ENCODE measurements at regions not wholly inside any gene's neighbourhood (a gene's known extent, or its start where the extent isn't known, plus 50 kb on each side); places are given as distances from the start of the nearest gene placed in this dataset.

DNA sequence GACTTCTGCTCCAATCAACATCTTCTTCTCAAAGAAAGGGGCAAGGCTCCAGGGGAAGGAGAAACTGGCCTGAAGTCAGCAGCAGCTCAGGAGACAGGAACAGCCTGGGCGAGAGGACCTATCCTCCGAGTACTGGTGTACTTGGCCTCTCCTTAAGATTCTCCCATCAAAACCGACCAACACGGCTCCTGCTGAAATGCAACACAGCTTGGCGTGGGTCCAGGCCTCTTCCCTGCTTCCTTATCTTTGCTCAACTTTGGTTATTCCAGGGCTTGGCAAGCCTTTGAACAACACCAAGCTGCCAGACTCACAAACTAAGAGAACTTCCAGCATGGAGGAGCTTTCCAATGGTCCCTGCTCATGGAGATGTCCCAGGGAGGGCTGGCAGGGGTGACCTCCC, 377.4 kb downstream of the BCL11B start:
- ATAC-seq, result no peak
- no peaks in the 10 kb centered on the region for H3K4me1 ChIP-seq
- no peaks in the 10 kb centered on the region for H3K9me3 ChIP-seq
- no peaks in the 10 kb centered on the region for H3K36me3 ChIP-seq
- no peak overlapping the region for H3K4me3 ChIP-seq
- WGBS, 2 donors (ENCODE audit: low coverage in 1 of 2), result 20 to 45% methylated on average over 3 to 5 of the region's 5 CpGs
- H3K27me3 ChIP-seq, result peaks cover 9% of the 10 kb centered on the region
- TF ChIP-seq POLR2AphosphoS5 (IDR thresholded peaks at IDR 0.05), result no peak
- no peak for TF ChIP-seq CTCF (IDR thresholded peaks at IDR 0.05)
- no peak for TF ChIP-seq EP300 (IDR thresholded peaks at IDR 0.05)
- TF ChIP-seq POLR2A (IDR thresholded peaks at IDR 0.05), result no peak
- no peak overlapping the region for H3K27ac ChIP-seq

DNA sequence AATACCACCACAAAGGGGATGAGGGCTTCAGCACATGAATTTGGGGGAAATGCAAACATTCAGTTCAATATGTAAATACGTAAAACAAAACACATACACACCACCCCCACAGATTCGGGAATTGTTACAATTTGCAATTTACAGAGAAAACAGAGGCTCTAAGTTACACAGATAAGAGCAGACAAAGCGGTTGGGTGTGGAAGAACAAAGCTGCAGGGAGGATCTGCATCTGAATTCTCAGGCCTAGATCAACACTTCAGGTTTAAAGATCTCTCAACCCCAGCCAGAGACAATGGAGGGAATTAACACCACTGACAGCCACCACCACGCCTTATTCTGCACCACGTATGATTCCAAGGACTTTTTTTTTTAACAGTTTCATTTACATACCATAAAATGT, 375.5 kb downstream of the BCL11B start:
- Histone ChIP-seq H3K27ac (no peak overlapping the region), H3K4me1 (no peaks in the 10 kb centered on the region), H3K4me3 (no peak overlapping the region), H3K27me3 (peaks cover 22% of the 10 kb centered on the region), H3K9me3 (no peaks in the 10 kb centered on the region), H3K36me3 (no peaks in the 10 kb centered on the region)
- no peak for ATAC-seq
- WGBS, 2 donors (ENCODE audit: low coverage in 1 of 2), result 75 to 78% methylated on average over 5 of the region's 5 CpGs
- no peak for TF ChIP-seq POLR2A (IDR thresholded peaks at IDR 0.05)
- no peak for TF ChIP-seq CTCF (IDR thresholded peaks at IDR 0.05)
- no peak for TF ChIP-seq POLR2AphosphoS5 (IDR thresholded peaks at IDR 0.05)
- no peak for TF ChIP-seq EP300 (IDR thresholded peaks at IDR 0.05)

DNA sequence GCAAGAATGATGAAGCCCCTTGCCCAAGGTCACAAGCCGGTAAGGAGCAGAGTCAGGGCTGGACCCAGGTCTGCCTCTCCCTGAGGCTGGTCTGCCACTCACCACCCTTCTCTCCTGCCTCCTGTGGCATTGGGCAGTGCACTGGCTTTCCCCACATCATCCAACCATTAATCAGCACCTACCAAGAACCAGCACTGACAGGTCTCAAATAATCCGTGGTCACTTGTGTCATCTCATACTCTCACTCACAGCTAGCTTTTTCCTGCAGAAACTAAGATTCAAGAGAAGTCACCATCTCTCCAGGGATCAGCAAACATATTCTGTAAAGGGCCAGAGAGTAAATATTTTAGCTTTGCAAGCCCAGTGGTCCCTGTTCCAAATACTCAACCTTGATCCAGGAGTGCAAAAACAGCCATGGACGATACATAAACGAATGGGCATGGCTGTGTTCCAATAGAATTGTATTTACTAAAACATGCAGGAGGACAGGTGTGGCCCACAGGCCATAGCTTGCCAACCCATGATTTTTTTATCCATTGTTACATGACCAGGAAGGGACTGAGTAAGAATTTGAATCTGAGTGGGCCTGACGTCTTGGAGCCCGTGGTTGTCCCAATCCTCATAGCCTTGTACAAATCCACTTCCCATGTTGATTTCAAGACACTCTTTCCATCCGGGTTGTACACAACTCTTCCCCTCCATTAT, 374.2 kb downstream of the BCL11B start:
- peaks cover 28% of the 10 kb centered on the region for H3K27me3 ChIP-seq
- H3K4me1 ChIP-seq, result no peaks in the 10 kb centered on the region
- no peaks in the 10 kb centered on the region for H3K9me3 ChIP-seq
- no peak overlapping the region for H3K27ac ChIP-seq
- ATAC-seq, result no peak
- no peak overlapping the region for H3K4me3 ChIP-seq
- 69 to 75% methylated on average over 4 to 7 of the region's 7 CpGs for WGBS, 2 donors (ENCODE audit: low coverage in 1 of 2)
- no peak for TF ChIP-seq EP300 (IDR thresholded peaks at IDR 0.05)
- no peak for TF ChIP-seq CTCF (IDR thresholded peaks at IDR 0.05)
- TF ChIP-seq POLR2A (IDR thresholded peaks at IDR 0.05), result no peak
- no peak for TF ChIP-seq POLR2AphosphoS5 (IDR thresholded peaks at IDR 0.05)
- no peaks in the 10 kb centered on the region for H3K36me3 ChIP-seq

GRCh38 chr14:98899441-98899840, 372.6 kb downstream of the BCL11B start:
- TF ChIP-seq CTCF (IDR thresholded peaks at IDR 0.05), result no peak
- no peak for TF ChIP-seq EP300 (IDR thresholded peaks at IDR 0.05)
- TF ChIP-seq POLR2AphosphoS5 (IDR thresholded peaks at IDR 0.05), result no peak
- no peak for TF ChIP-seq POLR2A (IDR thresholded peaks at IDR 0.05)
- H3K27me3 ChIP-seq, result peaks cover 29% of the 10 kb centered on the region
- ATAC-seq, result no peak
- H3K36me3 ChIP-seq, result no peaks in the 10 kb centered on the region
- H3K4me3 ChIP-seq, result no peak overlapping the region
- no CpG with 5 or more reads among the region's 9 CpGs for WGBS, 2 donors (ENCODE audit: low coverage in 1 of 2)
- H3K4me1 ChIP-seq, result no peaks in the 10 kb centered on the region
- no peaks in the 10 kb centered on the region for H3K9me3 ChIP-seq
- no peak overlapping the region for H3K27ac ChIP-seq

GRCh38 chr14:98900236-98900635, 371.8 kb downstream of the BCL11B start:
- Histone ChIP-seq H3K9me3 (no peaks in the 10 kb centered on the region), H3K27me3 (peaks cover 37% of the 10 kb centered on the region), H3K4me3 (no peak overlapping the region), H3K27ac (no peak overlapping the region), H3K4me1 (no peaks in the 10 kb centered on the region), H3K36me3 (no peaks in the 10 kb centered on the region)
- ATAC-seq, result no peak
- 84 to 93% methylated on average over 11 to 15 of the region's 15 CpGs for WGBS, 2 donors (ENCODE audit: low coverage in 1 of 2)
- TF ChIP-seq EP300 (IDR thresholded peaks at IDR 0.05) (no peak), POLR2A (IDR thresholded peaks at IDR 0.05) (no peak), CTCF (IDR thresholded peaks at IDR 0.05) (no peak), POLR2AphosphoS5 (IDR thresholded peaks at IDR 0.05) (no peak)
